KMS-11 (cell line): ENCODE measurements at regions not wholly inside any gene's neighbourhood (a gene's known extent, or its start where the extent isn't known, plus 50 kb on each side); places are given as distances from the start of the nearest gene placed in this dataset.
"Not testable (repeated sequence)": the region's sequence is repeated elsewhere in the genome, so short reads cannot be mapped to it uniquely, and the experiment has no call there.

Source experiments
- H2AFZ ChIP-seq: fragments of 200-600 bp; sonication (generic); 2 replicates; pipeline ENCODE4 v1.6.1; 2016; ENCODE audit warnings: antibody characterized with exemption, mixed run types, low read depth
- H3K27ac ChIP-seq: fragments of 200-600 bp; sonication (generic); 2 replicates; pipeline ENCODE4 v1.6.1; 2016; ENCODE audit warnings: mild to moderate bottlenecking, mixed run types
- H3K27me3 ChIP-seq: fragments of 200-600 bp; sonication (generic); 2 replicates; pipeline ENCODE4 v1.6.1; 2017; ENCODE audit warnings: mild to moderate bottlenecking, low read depth, mixed run types, moderate library complexity; ENCODE audit not compliant: insufficient read depth
- H3K36me3 ChIP-seq: fragments of 200-600 bp; sonication (generic); 2 replicates; pipeline ENCODE4 v1.6.1; 2017; ENCODE audit warnings: mild to moderate bottlenecking, mixed run types; ENCODE audit not compliant: insufficient read depth
- H3K4me1 ChIP-seq: fragments of 200-600 bp; sonication (generic); 2 replicates; pipeline ENCODE4 v1.6.1; 2016; ENCODE audit warnings: mild to moderate bottlenecking, low read depth, mixed run types; ENCODE audit not compliant: poor library complexity, severe bottlenecking
- H3K4me2 ChIP-seq: fragments of 200-600 bp; sonication (generic); 2 replicates; pipeline ENCODE4 v1.7.0; 2016; ENCODE audit warnings: mild to moderate bottlenecking, mixed run types
- H3K4me3 ChIP-seq: fragments of 200-600 bp; sonication (generic); IDR thresholded peaks from 2 replicates; pipeline ENCODE4 v1.6.1; 2017; ENCODE audit warnings: low read depth, low read length, mixed read lengths; ENCODE audit not compliant: insufficient read depth
- H3K79me2 ChIP-seq: fragments of 200-600 bp; sonication (generic); 2 replicates; pipeline ENCODE4 v1.6.1; 2016; ENCODE audit warnings: low read depth, mixed run types; ENCODE audit not compliant: insufficient read depth
- H3K9ac ChIP-seq: fragments of 200-600 bp; sonication (generic); 2 replicates; pipeline ENCODE4 v1.6.1; 2016; ENCODE audit warnings: mild to moderate bottlenecking, mixed run types
- H4K20me1 ChIP-seq: fragments of 200-600 bp; sonication (generic); 2 replicates; pipeline ENCODE4 v1.6.1; 2016; ENCODE audit warnings: mild to moderate bottlenecking, mixed run types; ENCODE audit not compliant: insufficient read depth
- CTCF ChIP-seq: fragments of 200-600 bp; sonication (generic); conservative IDR thresholded peaks from 2 replicates; pipeline ENCODE4 v1.6.1; 2017; ENCODE audit warnings: low read depth, mild to moderate bottlenecking, antibody characterized with exemption, low read length, moderate library complexity, mixed read lengths

GRCh38 chr10:64196638-64197315 is 675.6 kb downstream of the REEP3 start:
- Histone ChIP-seq H3K4me3 (no peak overlapping the region), H3K27me3 (no peaks in the 10 kb centered on the region), H3K9ac (no peak overlapping the region), H2AFZ (no peak overlapping the region), H3K4me1 (no peaks in the 10 kb centered on the region), H3K79me2 (no peaks in the 10 kb centered on the region), H3K4me2 (no peak overlapping the region), H3K27ac (no peak overlapping the region), H3K36me3 (no peaks in the 10 kb centered on the region), H4K20me1 (no peaks in the 10 kb centered on the region)
- TF ChIP-seq CTCF: no peak

GRCh38 chr10:64201936-64202335 is 680.7 kb downstream of the REEP3 start:
- no peaks in the 10 kb centered on the region for H3K4me1 ChIP-seq
- no peaks in the 10 kb centered on the region for H3K79me2 ChIP-seq
- H3K4me2 ChIP-seq: no peak overlapping the region
- no peak overlapping the region for H3K27ac ChIP-seq
- no peak overlapping the region for H2AFZ ChIP-seq
- no peak overlapping the region for H3K9ac ChIP-seq
- no peaks in the 10 kb centered on the region for H4K20me1 ChIP-seq
- no peak overlapping the region for H3K4me3 ChIP-seq
- no peaks in the 10 kb centered on the region for H3K27me3 ChIP-seq
- H3K36me3 ChIP-seq: no peaks in the 10 kb centered on the region
- no peak for TF ChIP-seq CTCF

- not testable (repeated sequence) for H4K20me1 ChIP-seq, H3K36me3 ChIP-seq, H3K4me3 ChIP-seq, H3K79me2 ChIP-seq, H3K27ac ChIP-seq, H3K4me1 ChIP-seq, H3K4me2 ChIP-seq, H2AFZ ChIP-seq, H3K27me3 ChIP-seq, H3K9ac ChIP-seq
Measured at GRCh38 chr10:64204504-64204903, 683.3 kb downstream of the REEP3 start.

GRCh38 chr10:64206409-64206808 is 685.2 kb downstream of the REEP3 start:
- no peak overlapping the region for H2AFZ ChIP-seq
- no peak overlapping the region for H3K9ac ChIP-seq
- no peak overlapping the region for H3K27ac ChIP-seq
- H3K27me3 ChIP-seq: no peaks in the 10 kb centered on the region
- H3K4me1 ChIP-seq: no peaks in the 10 kb centered on the region
- H3K79me2 ChIP-seq: no peaks in the 10 kb centered on the region
- no peaks in the 10 kb centered on the region for H3K36me3 ChIP-seq
- H4K20me1 ChIP-seq: no peaks in the 10 kb centered on the region
- H3K4me2 ChIP-seq: no peak overlapping the region
- TF ChIP-seq CTCF: no peak
- no peak overlapping the region for H3K4me3 ChIP-seq

DNA sequence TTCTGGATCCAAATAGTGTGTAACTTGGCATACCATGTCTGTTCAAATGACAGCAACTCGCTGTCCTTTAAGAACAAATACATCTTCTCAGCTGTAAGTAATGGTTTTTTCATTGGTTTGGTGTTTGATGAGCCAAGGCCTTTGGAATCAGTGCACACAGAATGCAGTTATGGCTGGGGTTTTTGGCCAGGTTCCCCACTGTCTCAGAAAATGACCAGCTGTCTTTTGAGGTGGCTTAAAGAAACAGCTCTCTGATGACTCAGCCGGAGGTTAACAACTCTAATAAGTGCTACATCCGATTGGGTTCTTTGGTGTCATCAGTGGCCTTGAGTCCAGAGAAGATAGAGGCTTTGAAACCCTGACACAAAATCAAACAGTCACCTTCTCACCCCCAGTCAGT is 688.4 kb downstream of the REEP3 start:
- Histone ChIP-seq H3K9ac (no peak overlapping the region), H3K79me2 (no peaks in the 10 kb centered on the region)
- no peak for TF ChIP-seq CTCF

More for the DNA sequence above, 688.4 kb downstream of the REEP3 start:
- no peaks in the 10 kb centered on the region for H3K4me1 ChIP-seq
- no peaks in the 10 kb centered on the region for H3K27me3 ChIP-seq
- H3K4me3 ChIP-seq: no peak overlapping the region
- H3K27ac ChIP-seq: no peak overlapping the region
- H4K20me1 ChIP-seq: no peaks in the 10 kb centered on the region
- H2AFZ ChIP-seq: no peak overlapping the region
- H3K4me2 ChIP-seq: no peak overlapping the region
- no peaks in the 10 kb centered on the region for H3K36me3 ChIP-seq
